GM19395 (cell line): ENCODE measurements at regions not wholly inside any gene's neighbourhood (a gene's known extent, or its start where the extent isn't known, plus 50 kb on each side); places are given as distances from the start of the nearest gene placed in this dataset.
"Not testable (repeated sequence)": the region's sequence is repeated elsewhere in the genome, so short reads cannot be mapped to it uniquely, and the experiment has no call there.

Experiments used
- ATAC-seq: cut with Tn5 transposase; IDR thresholded peaks from one replicate; pipeline ENCODE4 v1.9.1; 2021; ENCODE audit warnings: mild to moderate bottlenecking, moderate library complexity; ENCODE audit not compliant: unreplicated experiment

DNA sequence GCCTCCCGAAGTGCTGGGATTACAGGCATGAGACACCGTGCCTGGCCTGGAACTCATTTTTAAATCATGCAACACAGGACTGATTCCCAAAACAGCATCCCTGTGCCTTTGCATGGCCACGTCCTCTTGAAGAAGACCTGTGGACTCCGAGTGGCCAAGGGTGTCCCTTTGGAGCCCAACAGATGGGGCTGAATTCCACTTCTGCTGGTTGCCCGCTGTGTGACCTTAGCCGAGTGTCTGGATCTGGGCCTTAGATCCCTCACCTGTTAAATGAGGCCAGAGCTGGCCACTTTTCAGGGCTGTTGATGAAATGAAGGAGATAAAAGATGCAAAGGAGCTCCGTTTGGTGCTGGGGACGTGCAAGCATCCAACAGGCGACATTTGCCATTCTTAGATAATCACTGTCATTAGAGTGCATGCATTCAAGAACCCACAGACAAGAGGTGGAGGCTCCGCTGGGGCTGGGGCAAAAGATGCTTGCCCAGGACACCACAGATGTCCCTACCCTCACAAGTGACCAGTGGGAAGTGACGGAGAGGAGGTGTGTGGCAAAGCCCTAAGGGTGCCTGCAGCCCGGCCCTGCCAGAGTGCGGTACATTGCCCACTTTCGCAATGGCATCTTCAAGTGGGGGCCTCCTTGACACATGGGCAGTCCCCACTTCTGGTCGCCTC is 354.1 kb upstream of the TNRC6C start:
- no peak for ATAC-seq

DNA sequence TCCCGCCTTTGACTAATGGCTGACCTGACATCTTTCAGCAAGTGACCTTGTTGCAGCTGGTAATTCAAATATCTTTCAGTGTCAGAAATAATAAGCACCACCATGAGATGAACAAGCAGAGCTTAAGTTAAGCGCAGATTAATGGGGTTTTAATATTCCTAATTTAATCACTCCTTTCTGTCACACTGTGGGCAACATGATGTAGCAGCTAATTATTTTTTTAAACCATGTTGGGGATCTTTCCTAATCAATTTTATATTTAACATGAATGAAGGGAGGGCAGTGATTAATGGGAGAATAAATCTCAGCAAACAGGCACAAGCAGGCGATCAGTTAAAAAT is 353.6 kb upstream of the TNRC6C start:
- ATAC-seq = no peak

DNA sequence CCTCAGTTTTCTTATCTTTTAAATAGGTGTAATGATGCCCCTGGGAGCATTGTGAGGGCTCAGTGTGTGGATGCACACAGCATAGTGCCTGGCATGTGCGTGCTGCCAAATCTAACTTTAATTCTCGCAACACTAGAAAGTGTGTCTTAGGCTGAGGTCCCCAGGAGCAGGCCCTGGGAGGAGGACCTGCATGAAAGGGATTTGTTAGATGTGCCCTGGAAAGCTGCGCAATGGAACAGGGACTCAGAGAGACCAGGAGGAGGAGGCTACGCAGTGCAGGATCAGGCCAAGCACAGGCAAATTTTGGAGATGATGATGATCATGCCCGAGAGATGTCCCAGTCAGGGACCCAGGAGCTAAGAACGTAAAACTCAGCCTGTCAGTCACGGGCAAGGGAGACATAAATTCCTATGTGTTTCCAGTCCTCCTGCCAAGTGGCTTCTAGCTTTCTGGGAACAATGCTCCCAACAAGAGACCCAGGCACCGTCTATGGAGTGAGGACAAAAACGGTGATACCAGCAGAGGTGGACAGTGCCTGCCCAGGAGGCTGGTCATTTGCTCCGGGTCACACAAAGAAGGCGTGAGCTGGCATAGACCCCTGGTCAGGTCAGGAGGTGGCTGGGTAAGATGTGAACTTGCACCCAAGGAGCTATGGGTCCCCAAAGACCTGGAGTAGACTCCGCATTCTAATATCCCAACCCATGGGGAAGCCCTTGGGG is 352.2 kb upstream of the TNRC6C start:
- no peak for ATAC-seq

DNA sequence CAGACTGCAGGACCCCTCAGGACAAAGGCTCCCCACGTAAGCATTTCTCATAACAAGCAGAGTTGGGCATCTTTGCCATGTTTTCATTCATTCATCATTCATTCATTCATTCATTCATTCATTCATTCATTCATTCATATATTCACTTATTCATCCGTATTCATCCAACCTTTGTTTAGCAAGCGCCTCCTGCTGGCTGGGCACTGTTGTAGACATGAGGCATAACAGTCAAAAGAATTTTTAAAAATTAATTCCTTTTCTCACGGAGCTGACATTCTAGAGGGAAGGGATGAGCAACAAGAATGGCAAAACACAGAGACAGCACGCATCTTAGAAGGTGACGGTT is 351.7 kb upstream of the TNRC6C start:
- ATAC-seq = no peak

DNA sequence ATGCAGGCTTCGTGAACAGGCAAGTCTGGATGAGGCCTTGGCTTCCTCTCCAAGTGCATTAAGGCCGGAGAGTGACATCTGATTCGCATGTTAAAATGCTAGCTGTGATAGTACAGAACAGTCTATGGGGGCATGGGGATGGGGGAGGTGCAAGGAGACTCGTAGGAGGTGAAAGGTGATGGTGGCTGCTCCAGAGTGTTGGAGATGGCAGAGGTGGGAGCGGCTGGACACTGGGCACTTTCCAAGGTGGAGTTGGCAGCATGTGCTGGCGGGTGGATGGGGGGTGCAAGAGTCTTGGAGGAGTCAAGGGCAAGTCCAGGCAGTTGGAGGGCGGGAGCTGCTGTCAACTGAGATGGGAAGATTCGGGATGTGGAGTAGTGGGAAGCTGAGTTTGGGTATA is 350.9 kb upstream of the TNRC6C start:
- no peak for ATAC-seq

DNA sequence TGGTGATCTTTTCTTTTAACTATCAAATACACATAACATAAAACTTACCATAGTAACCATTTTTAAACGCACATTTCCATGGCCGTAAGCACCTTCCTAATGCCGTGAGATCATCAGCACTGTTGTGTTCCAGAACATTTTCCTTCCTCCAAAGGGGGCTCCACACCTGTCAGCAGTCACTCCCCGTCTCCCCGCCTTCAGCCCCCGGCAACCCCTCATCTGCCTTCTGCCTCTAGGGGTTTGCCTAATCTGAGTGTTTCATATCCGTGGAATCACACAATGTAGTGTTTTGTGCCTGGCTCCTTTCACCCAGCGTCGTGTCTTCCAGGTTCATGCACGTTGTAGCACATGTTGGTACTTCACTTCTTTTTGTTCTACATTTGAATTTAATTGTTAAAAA is 350.1 kb upstream of the TNRC6C start:
- ATAC-seq = no peak

DNA sequence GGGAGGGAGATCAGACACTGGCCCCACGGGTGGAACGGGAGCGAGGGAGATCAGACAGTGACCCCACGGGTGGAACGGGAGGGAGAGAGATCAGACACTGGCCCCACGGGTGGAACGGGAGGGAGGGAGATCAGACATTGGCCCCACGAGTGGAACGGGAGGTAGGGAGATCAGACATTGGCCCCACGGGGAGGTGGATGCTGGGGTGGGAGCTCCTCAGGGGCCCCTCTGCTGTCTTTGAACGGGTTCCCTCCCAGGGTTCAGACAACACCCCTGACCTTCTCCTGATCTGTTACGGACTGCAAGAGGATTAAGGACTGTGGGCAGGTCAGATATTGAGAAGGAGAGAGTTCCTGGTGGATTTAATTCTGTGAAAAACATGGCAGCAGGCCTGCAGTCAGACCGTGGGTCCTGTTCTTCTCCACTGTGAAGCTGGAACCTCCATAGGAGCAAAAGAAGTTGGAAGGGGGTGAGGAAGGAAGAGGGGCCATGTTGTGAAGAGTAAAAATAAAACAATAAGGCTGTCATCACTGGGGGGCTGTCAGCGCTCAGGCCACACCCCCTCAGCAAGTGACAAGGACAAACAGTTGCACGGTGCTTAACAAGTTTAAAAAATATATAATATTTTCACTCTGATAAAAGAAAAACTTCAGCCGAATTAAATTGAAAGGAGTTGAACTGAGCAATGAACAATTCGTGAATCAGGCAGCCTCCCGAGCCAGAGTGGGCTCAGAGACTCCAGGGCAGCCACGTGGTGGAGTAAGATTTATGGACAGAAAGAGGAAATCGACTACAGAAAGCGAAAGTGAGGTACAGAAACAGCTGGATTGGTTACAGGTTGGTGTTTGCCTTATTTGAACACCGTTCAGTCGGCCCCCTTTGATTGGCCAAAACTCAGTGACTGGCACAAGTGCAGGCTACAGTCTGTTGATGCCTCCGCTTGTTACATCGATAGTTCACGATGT is 348.7 kb upstream of the TNRC6C start:
- ATAC-seq = no peak

DNA sequence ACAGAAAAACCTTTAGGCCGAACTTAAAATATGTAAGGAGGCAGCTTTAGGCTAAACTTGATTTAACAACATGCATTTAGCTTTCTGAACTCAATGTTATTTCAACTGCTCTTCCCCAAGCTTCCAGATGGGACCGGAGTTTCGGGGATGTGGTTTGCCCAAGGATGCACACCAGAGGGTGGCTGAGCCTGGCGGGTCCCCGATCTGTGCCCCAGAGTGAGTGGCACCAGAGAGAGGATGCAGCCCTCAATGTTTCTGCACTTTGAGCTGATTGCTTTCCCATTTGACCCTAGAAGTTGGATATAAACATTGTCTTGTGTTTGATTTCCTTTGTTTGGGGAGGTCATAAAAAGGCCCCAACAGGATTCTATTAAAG is 348.0 kb upstream of the TNRC6C start:
- ATAC-seq = no peak

DNA sequence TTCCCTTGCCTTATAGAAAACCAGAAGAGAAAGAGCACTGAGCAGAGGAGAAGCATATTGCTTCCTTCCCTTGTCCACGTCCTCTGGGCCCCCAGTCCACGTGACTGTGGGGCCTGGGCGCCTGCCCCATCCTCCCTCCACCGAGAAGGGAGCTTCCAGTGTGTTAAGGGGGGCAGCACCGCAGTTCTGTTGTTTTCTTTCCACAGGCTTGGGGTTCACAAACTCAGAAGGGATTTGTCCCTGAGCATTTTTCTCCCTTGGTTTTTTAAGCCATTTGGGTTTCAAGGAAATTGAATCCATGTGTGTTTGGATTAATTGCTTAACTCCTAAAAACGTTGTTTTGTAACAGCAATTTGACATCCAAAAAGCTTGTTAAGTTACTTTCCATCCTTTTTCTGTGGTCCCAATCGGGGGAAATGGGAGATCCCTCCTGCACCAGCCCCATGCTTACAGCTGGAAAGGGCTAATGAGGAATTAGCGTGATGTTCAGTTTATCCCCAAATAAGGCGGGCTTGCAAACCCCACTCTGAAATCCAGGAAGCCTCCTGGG is 347.5 kb upstream of the TNRC6C start:
- no peak for ATAC-seq

DNA sequence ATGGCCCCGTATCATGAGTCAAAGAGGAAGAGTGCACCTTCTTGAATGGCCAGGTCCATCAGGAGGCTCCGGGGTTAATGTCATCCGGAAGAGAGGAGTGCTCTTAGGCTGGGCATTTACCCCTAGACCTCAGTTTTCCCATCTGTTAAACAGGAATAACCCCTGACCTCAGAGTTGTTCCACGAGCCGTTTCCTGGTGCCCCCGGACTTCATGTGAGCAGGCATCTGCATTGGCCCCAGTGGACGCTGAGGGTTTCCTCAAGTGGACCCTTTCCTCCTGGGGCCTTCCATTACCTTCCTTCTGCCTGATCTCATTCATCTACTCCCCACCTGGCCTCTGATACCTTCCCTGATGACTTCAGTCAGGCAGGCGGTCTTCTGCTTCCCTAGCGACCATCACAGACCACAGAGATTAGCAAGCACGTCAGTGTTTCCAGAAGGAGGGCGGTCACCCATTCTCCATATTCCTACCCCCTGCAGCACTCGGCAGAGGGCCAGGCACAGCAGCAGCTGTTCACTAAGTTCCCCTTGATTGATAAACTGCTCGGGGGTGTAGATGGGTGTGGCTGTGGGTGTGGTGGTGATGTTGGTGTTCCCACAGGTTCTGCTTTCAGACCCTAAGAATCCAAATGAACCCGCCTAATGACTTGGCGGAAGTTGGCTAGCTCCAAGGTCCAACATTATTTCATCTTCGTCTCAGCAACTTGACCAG is 346.6 kb upstream of the TNRC6C start:
- no peak for ATAC-seq

DNA sequence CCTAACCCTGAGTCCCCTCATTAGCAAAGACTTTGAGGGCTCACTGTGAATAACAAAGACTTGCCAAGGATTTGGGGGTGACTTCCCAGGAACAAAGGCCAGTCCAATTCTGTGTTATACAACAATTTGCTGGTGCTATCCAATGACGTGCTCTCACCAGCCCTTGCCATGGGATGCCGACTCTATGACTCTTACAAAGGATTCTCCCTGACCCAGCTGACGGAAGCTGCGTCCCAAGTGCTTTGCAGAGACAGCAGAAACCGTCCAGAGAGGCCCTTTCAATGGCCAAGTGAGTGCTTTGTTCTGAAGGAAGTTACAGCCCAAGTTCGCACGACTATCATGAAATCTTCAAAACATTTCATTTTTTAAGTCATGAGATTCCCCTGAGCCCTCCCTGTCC is 345.3 kb upstream of the TNRC6C start:
- ATAC-seq = no peak

DNA sequence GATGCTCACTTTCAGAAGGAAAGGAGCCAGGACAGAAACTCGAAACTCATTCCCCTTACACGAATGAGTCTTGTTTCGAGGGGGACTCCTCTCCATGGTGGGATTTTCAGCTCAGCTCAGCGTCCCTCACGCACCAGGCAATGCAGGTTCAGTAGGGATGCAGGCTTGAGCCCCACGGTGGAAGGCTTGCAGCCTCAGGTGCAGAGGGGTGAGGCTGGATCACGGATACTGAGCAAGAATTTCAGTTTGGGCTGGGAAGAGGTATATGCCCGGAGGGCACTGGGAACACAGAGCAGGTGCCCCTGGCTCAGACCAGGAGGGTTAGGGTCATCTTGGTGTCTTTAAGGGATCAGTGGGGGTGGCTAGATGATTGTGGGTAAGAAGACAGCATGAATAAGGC is 344.9 kb upstream of the TNRC6C start:
- no peak for ATAC-seq

DNA sequence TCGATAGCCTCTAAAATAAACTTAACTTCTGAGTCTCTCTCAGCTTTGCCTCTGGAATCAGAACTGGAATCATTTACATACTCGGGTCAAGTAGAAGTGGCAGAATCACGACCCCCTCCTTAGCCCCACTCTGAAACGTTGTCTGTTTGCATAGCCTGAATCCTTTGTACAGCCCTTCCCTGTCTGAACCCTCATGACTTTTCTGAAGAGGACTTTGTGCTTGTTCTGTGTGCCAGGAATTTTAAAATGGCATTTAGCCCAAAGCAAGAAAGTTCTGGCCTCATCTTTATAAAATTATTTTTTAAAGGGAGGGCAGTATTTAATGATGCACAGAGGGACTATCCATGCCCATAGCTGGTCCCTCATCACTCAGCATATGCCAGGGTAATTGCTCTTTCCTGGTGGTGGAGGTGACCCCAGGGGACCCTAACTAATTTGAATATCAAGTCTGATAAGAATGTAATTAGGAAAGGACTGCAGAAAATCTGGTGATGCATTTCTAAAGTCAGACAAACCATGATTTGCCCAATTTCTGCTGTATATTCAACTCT is 342.7 kb upstream of the TNRC6C start:
- ATAC-seq = no peak

DNA sequence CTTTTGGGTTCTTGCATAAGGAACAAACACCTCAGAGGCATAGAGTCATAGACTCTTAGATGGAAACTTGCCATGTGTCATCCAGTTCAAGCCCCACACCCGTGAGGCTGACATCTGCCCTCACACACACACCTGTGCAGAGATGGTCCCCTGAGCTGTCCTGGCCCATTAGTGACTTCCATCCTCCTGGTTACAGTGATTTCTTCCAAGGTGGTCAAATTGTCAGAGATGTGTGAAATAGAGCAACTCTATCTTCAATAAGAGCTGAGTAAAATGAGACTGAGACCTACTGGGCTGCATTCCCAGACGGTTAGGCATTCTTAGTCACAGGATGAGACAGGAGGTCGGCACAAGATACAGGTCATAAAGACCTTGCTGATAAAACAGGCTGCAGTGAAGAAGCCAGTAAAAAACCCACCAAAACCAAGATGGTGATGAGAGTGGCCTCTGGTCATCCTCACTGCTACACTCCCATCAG is 342.2 kb upstream of the TNRC6C start:
- ATAC-seq = no peak

DNA sequence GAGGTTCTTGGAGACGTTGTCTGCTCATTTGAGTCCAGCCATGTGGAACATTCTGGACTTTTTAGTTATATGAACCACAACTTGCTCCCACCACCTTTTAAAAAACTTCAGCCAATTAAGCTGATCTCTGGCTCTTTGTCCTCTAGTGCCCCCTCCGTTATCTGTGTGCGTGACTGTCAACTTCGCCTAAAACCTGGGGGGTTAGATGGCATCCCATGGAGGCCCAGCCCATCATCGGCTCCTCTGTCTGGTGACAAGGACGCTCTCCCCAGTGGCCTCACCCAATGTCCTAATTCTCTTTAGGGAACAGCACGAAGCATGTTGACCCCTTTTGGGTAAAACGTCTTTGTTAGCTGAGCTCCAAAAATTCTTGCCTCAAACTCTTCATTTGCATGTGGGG is 341.0 kb upstream of the TNRC6C start:
- no peak for ATAC-seq

DNA sequence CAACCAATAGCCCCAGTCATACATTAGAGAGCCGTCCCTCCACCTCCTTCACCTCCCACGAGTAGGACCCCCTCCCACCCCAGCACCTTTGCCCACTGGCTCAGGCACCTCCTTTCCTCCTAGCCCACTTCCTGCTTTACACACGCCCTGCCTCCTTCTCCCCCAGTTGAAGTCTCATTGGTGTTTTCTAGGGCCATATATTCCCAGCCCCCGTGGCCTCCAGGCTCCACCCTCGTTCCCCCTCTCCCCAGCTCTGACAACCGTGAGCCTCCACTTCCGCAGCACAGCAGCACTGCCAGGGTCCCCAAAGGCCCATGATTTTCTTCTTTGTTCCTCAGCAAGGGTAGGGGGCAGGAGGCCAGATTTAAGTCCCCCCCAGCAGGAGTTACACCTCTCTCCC is 340.3 kb upstream of the TNRC6C start:
- ATAC-seq = no peak

DNA sequence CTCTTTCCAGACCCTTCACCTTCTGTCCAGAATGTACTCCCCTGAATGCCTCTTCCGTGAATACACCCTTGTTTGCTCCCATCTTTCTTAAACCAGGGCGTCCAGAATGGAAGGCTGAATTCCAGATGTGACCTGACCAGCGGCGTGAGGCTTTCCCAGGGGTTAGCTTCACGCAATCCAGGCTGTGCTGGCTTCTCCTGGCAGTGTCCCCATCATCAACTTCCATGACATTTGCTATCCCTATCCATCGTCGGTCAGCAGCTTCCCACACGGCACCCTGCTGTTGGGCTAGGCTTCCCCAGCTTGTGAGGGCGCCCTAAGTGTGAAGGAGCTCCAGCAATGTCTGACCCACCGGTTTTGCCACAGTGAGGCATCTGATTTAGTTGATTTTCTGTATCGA is 339.8 kb upstream of the TNRC6C start:
- ATAC-seq = no peak

DNA sequence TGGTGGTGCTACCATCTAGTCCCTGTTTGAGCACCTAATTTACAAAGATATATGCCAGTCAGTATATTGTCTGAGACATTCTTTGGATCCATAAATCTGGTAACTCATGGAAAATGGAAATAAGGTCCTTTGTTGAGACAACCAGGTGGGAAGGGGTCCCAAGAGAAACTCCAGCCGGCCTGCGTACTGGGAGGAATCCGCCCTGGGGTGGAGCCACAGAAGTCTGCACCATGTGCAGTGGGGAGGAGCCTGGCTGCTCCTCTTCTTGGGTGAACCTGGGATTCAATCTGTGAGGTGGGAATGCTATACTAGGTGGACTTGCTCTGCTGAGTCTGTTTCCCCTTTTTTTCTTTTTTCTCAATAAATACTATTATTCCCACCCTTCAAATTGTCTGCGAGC is 339.2 kb upstream of the TNRC6C start:
- ATAC-seq = no peak

DNA sequence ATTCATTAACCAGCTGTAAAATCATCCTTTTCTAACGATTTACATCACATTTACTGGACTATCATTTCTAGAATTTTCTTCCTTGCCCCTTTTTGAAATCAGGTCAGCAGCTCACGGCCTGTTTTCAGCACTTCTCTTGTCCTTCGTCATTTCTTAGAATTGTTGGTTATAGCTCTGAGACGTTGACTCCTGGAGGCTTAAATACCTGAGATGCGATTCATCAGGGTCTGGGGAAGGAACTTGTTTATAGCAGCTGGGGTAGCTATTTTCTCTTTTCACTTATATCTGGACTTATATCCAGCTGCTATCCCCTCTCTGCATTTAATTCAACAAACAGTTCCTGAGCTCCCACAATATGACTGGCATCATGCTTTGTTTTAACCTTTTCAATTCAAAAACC is 338.7 kb upstream of the TNRC6C start:
- ATAC-seq = no peak

DNA sequence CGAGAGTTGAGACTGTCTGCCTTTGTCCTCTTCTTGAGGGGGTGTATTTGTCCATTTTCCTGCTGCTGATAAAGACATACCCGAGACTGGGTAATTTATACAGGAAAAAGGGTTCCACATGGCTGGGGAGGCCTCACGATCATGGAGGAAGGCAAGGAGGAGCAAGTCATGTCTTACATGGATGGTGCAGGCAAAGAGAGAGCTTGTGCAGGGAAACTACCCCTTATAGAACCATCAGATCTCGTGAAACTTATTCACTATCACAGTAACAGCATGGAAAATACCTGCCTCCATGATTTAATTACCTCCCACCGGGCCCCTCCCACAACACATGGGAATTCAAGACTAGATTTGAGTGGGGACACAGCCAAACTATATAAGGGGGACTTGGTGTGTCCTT is 338.2 kb upstream of the TNRC6C start:
- ATAC-seq = no peak

DNA sequence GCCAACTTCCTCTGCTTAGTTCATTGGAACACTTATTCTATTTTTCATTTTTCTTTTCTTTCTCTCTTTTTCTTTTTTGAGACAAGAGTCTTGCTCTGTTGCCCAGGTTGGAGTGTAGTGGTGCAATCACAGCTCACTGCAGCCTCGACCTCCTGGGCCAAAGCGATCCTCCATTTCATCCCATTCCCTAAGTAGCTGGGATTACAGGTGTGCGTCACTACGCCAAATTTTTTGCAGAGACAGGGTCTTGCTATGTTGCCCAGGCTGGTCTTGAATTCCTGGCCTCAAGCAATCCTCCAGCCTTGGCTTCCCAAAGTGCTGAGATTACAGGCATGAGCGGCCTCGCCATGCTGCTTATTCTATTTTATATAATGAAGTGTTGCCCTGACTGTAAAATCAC is 336.4 kb upstream of the TNRC6C start:
- ATAC-seq = not testable (repeated sequence)
